ENCODE measurements at regions not wholly inside any gene's neighbourhood (a gene's known extent, or its start where the extent isn't known, plus 50 kb on each side); places are given as distances from the start of the nearest gene placed in this dataset.

- TF ChIP-seq CTCF (IDR thresholded peaks at IDR 0.05) (no peak), EP300 (IDR thresholded peaks at IDR 0.05) (no peak), POLR2A (IDR thresholded peaks at IDR 0.05) (no peak)
These were observed 684.5 kb downstream of the FAM181B start for GRCh38 chr11:82049199-82049598.
